Left lung (tissue), 4 donors: ENCODE measurements at regions not wholly inside any gene's neighbourhood (a gene's known extent, or its start where the extent isn't known, plus 50 kb on each side); places are given as distances from the start of the nearest gene placed in this dataset.

Experiments
- ATAC-seq: fragments of 200-7000 bp; cut with Tn5 transposase; one replicate; pipeline ENCODE4 v1.9.1; 2020; ENCODE audit warnings: moderate library complexity
- DNase-seq, 4 donors: peaks; one replicate each; pipeline ENCODE4 v3.0.0-alpha.2; 2013 to 2020
- H3K27ac ChIP-seq, 2 donors: fragments of 200-600 bp; sonication (generic) in 1 of 2; one replicate each; pipeline versions ENCODE4 v1.5.0 to v1.8.0; 2020 to 2021
- H3K27me3 ChIP-seq, 2 donors: fragments of 200-600 bp; sonication (generic) in 1 of 2; one replicate each; pipeline versions ENCODE4 v1.5.0 to v1.8.0; 2020 to 2021
- H3K36me3 ChIP-seq, 2 donors: fragments of 200-600 bp; sonication (generic) in 1 of 2; one replicate each; pipeline versions ENCODE4 v1.5.0 to v1.8.0; 2020 to 2021
- H3K4me1 ChIP-seq, 2 donors: fragments of 200-600 bp; one replicate each; pipeline ENCODE4 v1.8.0; 2021
- H3K4me3 ChIP-seq, 2 donors: fragments of 200-600 bp; sonication (generic) in 1 of 2; one replicate each; pipeline versions ENCODE4 v1.5.0 to v1.8.0; 2020 to 2021; ENCODE audit warnings: mild to moderate bottlenecking in 1 of 2
- H3K9me3 ChIP-seq, 2 donors: fragments of 200-600 bp; sonication (generic) in 1 of 2; one replicate each; pipeline versions ENCODE4 v1.5.0 to v1.8.0; 2020 to 2021
- intact Hi-C, 2 donors: fragments of 100-400 bp; cut with DNase I; formaldehyde crosslinking; loops; one replicate each; pipeline versions ENCODE4 v1.11.2 to v1.14.2; 2022
- TF ChIP-seq, protein P1 (sequence below), 2 donors: fragments of 200-600 bp; sonication (generic) in 1 of 2; IDR thresholded peaks; one replicate each; pipeline versions ENCODE4 v1.5.0 to v1.8.0; 2021; ENCODE audit warnings: antibody characterized with exemption in 2 of 2
- donor health status: DM: no; HTN: yes; CAD: no.
- donor health status: DM: no; HTN: no; CAD: no.

DNA sequence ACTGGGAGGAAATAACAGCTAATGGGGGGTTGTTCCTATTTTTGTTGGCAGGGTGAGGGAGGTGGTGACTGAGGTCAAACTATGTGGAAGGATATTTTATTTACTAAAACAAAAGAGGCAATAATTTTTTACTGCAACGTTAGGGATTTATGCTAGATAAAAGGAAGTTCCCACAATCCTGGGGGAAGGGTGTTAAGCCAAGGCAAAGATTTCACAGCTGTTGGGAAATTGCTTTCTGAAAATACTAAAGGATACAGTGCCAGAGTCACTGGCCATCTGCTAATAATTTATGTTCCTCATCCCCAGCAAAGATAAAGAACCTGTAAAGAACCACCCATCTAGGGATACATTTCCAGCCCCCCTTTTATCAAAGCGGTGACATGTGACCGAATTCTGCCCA is 756.0 kb upstream of the RBFOX1 start:
- intact Hi-C loops = no loop called here
- H3K27ac ChIP-seq = no peak overlapping the region
- ATAC-seq = no peak
- no peaks in the 10 kb centered on the region for H3K4me1 ChIP-seq
- no peaks in the 10 kb centered on the region for H3K36me3 ChIP-seq
- peaks cover 0 to 18% of the 10 kb centered on the region in 2 donors for H3K27me3 ChIP-seq
- no peak overlapping the region for H3K4me3 ChIP-seq
- no peaks in the 10 kb centered on the region for H3K9me3 ChIP-seq
- TF ChIP-seq, protein P1, sequence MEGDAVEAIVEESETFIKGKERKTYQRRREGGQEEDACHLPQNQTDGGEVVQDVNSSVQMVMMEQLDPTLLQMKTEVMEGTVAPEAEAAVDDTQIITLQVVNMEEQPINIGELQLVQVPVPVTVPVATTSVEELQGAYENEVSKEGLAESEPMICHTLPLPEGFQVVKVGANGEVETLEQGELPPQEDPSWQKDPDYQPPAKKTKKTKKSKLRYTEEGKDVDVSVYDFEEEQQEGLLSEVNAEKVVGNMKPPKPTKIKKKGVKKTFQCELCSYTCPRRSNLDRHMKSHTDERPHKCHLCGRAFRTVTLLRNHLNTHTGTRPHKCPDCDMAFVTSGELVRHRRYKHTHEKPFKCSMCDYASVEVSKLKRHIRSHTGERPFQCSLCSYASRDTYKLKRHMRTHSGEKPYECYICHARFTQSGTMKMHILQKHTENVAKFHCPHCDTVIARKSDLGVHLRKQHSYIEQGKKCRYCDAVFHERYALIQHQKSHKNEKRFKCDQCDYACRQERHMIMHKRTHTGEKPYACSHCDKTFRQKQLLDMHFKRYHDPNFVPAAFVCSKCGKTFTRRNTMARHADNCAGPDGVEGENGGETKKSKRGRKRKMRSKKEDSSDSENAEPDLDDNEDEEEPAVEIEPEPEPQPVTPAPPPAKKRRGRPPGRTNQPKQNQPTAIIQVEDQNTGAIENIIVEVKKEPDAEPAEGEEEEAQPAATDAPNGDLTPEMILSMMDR (IDR thresholded peaks at IDR 0.05) = no peak
- DNase-seq = no peak

DNA sequence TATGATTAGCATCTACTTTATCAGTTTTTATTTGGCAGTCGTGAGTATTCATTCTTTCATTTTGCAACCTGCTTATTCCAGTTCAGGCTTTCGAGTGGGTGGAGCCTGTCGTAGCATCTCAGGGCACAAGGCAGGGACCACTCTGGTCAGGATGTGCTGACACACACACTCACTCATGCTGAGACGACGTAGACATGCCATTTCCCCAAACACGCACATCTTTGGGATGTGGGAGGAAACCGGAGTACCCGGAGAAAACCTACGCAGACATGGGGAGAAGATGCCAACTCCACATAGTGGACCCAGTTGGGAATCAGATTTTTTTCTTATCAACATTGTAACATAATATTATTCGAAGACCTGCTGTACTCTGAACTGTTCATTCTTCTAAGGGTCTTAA is 756.5 kb upstream of the RBFOX1 start:
- Histone ChIP-seq H3K27ac (no peak overlapping the region), H3K9me3 (no peaks in the 10 kb centered on the region), H3K4me1 (no peaks in the 10 kb centered on the region), H3K4me3 (no peak overlapping the region), H3K36me3 (no peaks in the 10 kb centered on the region), H3K27me3 (peaks cover 0 to 18% of the 10 kb centered on the region in 2 donors)
- DNase-seq = no peak
- TF ChIP-seq, protein P1 (IDR thresholded peaks at IDR 0.05) = no peak
- intact Hi-C loops = no loop called here
- ATAC-seq = no peak

DNA sequence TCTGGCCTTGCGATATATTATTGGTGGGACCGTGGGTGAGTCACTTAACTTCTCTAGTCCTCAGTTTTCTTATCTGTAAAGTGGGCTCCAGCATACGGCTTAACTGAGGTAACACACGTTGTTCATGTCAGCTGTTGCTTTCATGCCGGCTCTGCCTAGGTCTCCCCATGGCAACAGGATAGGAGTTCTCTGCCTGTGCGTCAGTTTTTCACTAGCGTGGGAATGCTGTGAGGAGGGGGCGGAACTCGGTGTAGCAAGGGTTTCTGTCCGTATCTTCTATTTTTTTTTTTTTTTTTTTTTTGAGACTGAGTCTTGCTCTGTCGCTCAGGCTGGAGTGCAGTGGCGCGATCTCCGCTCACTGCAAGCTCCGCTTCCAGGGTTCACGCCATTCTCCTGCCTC is 758.5 kb upstream of the RBFOX1 start:
- H3K27me3 ChIP-seq = peaks cover 0 to 18% of the 10 kb centered on the region in 2 donors
- H3K27ac ChIP-seq = no peak overlapping the region
- H3K4me1 ChIP-seq = no peaks in the 10 kb centered on the region
- TF ChIP-seq, protein P1 (IDR thresholded peaks at IDR 0.05) = no peak
- intact Hi-C loops = no loop called here
- no peaks in the 10 kb centered on the region for H3K9me3 ChIP-seq
- no peaks in the 10 kb centered on the region for H3K36me3 ChIP-seq
- H3K4me3 ChIP-seq = no peak overlapping the region
- DNase-seq (no peak), ATAC-seq (no peak)

DNA sequence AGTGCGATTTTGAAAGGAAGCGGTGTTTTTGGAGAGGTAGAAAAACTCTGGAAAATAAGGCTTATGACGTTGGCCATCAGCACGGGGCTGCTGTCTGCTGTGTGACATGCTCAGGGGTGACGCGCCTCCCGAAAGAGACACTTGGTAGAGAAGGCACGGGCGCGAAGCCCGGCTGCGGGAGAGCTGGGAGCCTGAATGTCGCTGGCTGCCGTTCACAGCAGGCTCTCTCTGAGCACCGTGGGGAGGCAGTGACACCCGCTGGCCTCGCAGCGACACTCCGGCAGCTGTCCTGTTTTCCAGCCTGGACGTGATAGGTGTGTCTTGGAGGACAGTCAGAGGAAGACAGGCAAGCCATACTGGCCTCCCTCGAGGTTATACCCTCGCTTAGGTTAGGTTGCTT is 759.1 kb upstream of the RBFOX1 start:
- Histone ChIP-seq H3K27me3 (peaks cover 0 to 18% of the 10 kb centered on the region in 2 donors), H3K9me3 (no peaks in the 10 kb centered on the region), H3K4me1 (no peaks in the 10 kb centered on the region), H3K4me3 (no peak overlapping the region), H3K27ac (no peak overlapping the region), H3K36me3 (no peaks in the 10 kb centered on the region)
- DNase-seq (peak in 2 of 4 donors; percentile 14 to 76), ATAC-seq (no peak)
- TF ChIP-seq, protein P1 (IDR thresholded peaks at IDR 0.05) = no peak
- intact Hi-C loops = no loop called here

DNA sequence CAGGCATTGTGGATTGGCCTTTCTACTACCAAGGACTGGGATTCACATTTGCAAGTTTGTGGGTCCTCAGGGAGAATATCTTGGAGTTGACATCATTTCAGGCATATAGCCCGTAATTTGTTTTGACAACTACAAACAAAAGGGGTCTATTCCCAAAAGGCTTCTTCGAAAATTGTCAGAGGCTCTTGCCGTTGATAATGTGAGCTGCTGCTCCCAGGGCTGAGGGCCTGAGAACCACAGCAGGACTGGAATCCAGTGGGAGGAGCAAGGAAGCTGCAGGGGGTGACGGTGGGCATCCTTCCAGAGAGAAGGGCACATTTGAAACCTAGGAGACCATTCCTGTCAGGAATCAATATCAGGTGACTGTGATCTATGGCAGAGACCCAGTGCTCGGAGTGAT is 761.6 kb upstream of the RBFOX1 start:
- intact Hi-C loops = no loop called here
- H3K4me1 ChIP-seq = no peaks in the 10 kb centered on the region
- TF ChIP-seq, protein P1 (IDR thresholded peaks at IDR 0.05) = no peak
- H3K36me3 ChIP-seq = no peaks in the 10 kb centered on the region
- no peak for DNase-seq
- ATAC-seq = no peak
- no peak overlapping the region for H3K4me3 ChIP-seq
- H3K27me3 ChIP-seq = peaks cover 0 to 18% of the 10 kb centered on the region in 2 donors
- no peaks in the 10 kb centered on the region for H3K9me3 ChIP-seq
- H3K27ac ChIP-seq = no peak overlapping the region
